ENCODE measurements at regions not wholly inside any gene's neighbourhood (a gene's known extent, or its start where the extent isn't known, plus 50 kb on each side); places are given as distances from the start of the nearest gene placed in this dataset.
"Not testable (repeated sequence)": the region's sequence is repeated elsewhere in the genome, so short reads cannot be mapped to it uniquely, and the experiment has no call there.

DNA sequence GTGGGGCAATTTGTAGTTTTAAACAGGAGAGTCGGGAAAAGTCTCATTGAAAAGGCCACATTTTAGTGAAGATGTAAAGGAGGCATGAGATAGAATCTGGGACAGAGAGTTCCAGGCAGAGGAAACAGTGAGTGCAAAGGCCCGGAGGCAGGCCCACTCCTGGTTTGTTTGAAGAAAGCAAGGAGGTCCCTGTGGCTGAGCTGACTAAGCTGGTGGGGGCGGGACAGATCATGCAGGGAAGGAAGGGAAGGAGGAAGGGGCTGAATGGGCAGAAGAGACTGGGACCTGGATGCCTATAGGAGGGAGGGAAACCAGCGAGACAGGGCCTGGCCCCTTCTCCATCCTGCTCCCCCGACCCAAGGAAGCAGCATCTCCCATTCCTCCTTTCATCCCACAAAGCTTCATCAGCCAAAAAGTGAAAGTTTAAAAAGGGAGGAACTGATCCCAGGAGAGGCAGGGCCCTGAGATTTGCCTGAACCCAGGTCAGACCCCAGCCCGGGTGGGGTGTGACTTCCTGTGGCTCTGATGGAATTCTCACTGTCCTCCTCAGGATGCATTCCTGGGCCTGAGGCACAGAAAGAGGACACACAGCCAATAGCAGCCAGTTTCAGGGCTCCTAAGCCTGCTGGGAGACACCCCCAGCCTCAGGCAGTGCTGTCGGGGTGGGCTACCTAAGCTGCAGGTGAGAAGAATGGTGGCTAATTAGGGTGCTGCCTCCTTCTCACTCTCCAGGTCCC lies 54.2 kb upstream of the SIRPA start:
- H3K9me3 ChIP-seq: no peaks in the 10 kb centered on the region
- in situ Hi-C loops (cut with MboI; ENCODE audit: low sequenced_read_pairs in 4 of 4): no loop called here
- no peak overlapping the region for H3K4me3 ChIP-seq
- TF ChIP-seq, protein P1, sequence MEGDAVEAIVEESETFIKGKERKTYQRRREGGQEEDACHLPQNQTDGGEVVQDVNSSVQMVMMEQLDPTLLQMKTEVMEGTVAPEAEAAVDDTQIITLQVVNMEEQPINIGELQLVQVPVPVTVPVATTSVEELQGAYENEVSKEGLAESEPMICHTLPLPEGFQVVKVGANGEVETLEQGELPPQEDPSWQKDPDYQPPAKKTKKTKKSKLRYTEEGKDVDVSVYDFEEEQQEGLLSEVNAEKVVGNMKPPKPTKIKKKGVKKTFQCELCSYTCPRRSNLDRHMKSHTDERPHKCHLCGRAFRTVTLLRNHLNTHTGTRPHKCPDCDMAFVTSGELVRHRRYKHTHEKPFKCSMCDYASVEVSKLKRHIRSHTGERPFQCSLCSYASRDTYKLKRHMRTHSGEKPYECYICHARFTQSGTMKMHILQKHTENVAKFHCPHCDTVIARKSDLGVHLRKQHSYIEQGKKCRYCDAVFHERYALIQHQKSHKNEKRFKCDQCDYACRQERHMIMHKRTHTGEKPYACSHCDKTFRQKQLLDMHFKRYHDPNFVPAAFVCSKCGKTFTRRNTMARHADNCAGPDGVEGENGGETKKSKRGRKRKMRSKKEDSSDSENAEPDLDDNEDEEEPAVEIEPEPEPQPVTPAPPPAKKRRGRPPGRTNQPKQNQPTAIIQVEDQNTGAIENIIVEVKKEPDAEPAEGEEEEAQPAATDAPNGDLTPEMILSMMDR (IDR thresholded peaks at IDR 0.05 in 4 of 5, conservative IDR thresholded peaks at IDR 0.05 in 1 of 5): no peak
- no peak for TF ChIP-seq POLR2A (IDR thresholded peaks at IDR 0.05)
- ATAC-seq (no peak), DNase-seq (no peak)
- H3K27me3 ChIP-seq: peaks cover 0 to 6% (median 0%) of the 10 kb centered on the region in 3 donors
- H3K27ac ChIP-seq: peak overlapping the region in 1 of 4 donors; percentile 21
- peaks cover 0 to 5% of the 10 kb centered on the region in 2 donors for H3K4me1 ChIP-seq
- intact Hi-C loops (cut with DNase I; ENCODE audit: low total_unique reads): no loop called here
- no peaks in the 10 kb centered on the region for H3K36me3 ChIP-seq

DNA sequence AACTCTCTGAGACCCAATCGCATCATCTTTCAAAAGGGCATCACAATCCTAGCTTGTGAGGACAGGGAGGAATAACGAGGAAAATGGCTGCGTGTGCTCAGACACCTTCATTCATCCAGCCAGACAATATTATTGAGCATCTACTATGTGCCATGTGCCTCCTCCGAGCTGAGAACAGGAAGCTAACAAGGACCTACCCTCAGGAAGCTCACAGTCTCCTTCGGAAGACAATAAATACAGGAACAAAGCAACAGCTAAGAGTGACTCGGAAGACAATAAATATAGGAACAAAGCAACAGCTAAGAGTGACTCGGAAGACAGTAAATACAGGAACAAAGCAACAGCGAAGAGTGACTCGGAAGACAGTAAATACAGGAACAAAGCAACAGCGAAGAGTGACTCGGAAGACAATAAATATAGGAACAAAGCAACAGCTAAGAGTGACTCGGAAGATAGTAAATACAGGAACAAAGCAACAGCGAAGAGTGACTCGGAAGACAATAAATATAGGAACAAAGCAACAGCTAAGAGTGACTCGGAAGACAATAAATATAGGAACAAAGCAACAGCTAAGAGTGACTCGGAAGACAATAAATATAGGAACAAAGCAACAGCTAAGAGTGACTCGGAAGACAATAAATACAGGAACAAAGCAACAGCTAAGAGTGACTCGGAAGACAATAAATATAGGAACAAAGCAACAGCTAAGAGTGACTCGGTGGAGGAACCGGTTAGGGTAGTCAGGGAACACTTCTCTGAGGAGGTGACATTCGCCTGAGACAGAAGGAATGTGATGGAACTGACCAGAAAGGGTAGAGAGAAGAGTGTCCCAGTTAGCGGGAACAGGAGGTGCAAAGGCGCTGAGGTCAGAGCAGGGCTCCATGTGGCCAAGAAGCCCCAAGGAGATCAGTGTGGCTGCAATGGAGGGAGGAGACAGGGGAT lies 55.6 kb upstream of the SIRPA start:
- intact Hi-C loops (cut with DNase I; ENCODE audit: low total_unique reads); H3K27me3 ChIP-seq; H3K9me3 ChIP-seq; H3K4me3 ChIP-seq; H3K27ac ChIP-seq; ATAC-seq; H3K4me1 ChIP-seq; DNase-seq; H3K36me3 ChIP-seq; in situ Hi-C loops (cut with MboI; ENCODE audit: low sequenced_read_pairs in 4 of 4): not testable (repeated sequence)

- no peak for TF ChIP-seq POLR2A (IDR thresholded peaks at IDR 0.05)
- TF ChIP-seq, protein P1 (IDR thresholded peaks at IDR 0.05 in 4 of 5, conservative IDR thresholded peaks at IDR 0.05 in 1 of 5): no peak
Measured at GRCh38 chr20:1838556-1839279, 56.5 kb upstream of the SIRPA start.

DNA sequence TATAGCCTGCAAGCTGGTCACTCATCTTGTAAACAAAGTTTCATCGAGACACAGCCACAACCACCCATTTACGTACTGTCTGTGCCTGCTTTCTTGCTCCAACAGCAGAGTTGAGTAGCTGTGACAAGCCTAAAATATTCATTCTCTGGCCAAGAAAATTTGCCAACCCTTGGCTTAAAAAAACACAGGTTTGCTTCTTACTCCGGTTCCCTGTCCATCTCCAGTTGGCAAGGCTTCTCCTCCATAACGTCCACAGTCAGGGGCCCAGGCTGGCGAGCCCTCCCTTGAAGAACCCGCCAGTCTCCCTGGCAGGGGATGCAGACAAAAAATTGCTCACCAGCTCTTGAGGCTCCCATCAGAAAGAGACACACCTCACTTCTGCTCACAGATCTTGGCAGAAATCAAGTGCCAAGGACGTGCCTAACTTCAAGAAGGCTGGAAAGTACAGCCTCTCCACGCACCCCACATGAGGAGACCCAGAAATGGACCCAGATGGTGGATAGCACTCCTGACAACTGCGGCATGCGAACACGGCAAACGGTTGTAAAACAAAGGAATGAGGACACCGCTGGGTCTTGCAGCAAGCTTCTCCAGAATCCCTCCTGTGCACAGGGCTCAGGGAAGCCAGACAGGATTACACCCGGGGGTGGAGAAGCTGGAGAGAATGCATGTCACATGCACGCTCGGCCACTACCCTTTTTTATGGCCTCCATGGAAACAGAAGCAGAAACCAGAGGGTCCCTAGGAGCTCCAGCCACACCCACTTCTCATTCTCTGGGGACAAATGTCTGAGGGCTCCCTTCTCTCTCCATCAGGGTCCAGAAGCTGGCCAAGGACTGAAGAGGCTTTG lies 59.8 kb upstream of the SIRPA start:
- intact Hi-C loops (cut with DNase I; ENCODE audit: low total_unique reads) (no loop called here), in situ Hi-C loops (cut with MboI; ENCODE audit: low sequenced_read_pairs in 4 of 4) (no loop called here)
- H3K4me1 ChIP-seq: peaks cover 0 to 2% of the 10 kb centered on the region in 2 donors
- no peak for DNase-seq
- ATAC-seq: no peak
- no peaks in the 10 kb centered on the region for H3K36me3 ChIP-seq
- no peak overlapping the region for H3K4me3 ChIP-seq
- H3K9me3 ChIP-seq: no peaks in the 10 kb centered on the region
- H3K27me3 ChIP-seq: peaks cover 0 to 6% (median 0%) of the 10 kb centered on the region in 3 donors
- TF ChIP-seq POLR2A (IDR thresholded peaks at IDR 0.05): no peak
- TF ChIP-seq, protein P1 (IDR thresholded peaks at IDR 0.05 in 4 of 5, conservative IDR thresholded peaks at IDR 0.05 in 1 of 5): no peak
- H3K27ac ChIP-seq: no peak overlapping the region

More at GRCh38 chr20:1838556-1839279, 56.5 kb upstream of the SIRPA start:
- in situ Hi-C loops (cut with MboI; ENCODE audit: low sequenced_read_pairs in 4 of 4) (no loop called here), intact Hi-C loops (cut with DNase I; ENCODE audit: low total_unique reads) (no loop called here)
- no peak overlapping the region for H3K27ac ChIP-seq
- peaks cover 0 to 5% of the 10 kb centered on the region in 2 donors for H3K4me1 ChIP-seq
- DNase-seq (no peak), ATAC-seq (no peak)
- H3K4me3 ChIP-seq: no peak overlapping the region
- peaks cover 0 to 6% (median 0%) of the 10 kb centered on the region in 3 donors for H3K27me3 ChIP-seq
- H3K36me3 ChIP-seq: no peaks in the 10 kb centered on the region
- no peaks in the 10 kb centered on the region for H3K9me3 ChIP-seq

Data from gastrocnemius medialis (tissue), 4 donors.